HepG2 (cell line): ENCODE measurements at regions not wholly inside any gene's neighbourhood (a gene's known extent, or its start where the extent isn't known, plus 50 kb on each side); places are given as distances from the start of the nearest gene placed in this dataset.

Experiments used
- ATAC-seq: fragments of 200-7000 bp; cut with Tn5 transposase; 3 replicates; pipeline ENCODE4 v1.9.1; 2020; ENCODE audit warnings: mild to moderate bottlenecking, moderate library complexity
- BruUV-seq: library from RNA; stranded (reverse); fragments of 400-500 nt; replicated peaks from 2 replicates; lab custom pipeline; 2021; lab: Mats Ljungman, UMichigan
- CTCF ChIA-PET: fragments of 300-600 bp; formaldehyde crosslinking; extraction: SDS; loops from one replicate; lab custom pipeline; 2021; ENCODE audit warnings: low total read pairs, inconsistent platforms, low intra/inter-chr PET ratio; lab: Yijun Ruan, JAX
- POLR2A ChIA-PET: fragments of 350-600 bp; sonication (Branson Sonifier 250); formaldehyde crosslinking; loops from one replicate; lab custom pipeline; 2020; ENCODE audit warnings: antibody characterized with exemption, inconsistent platforms; lab: Yijun Ruan, JAX
- DNase-seq: peaks from one replicate; pipeline ENCODE4 v3.0.0-alpha.2; 2015; ENCODE audit warnings: low spot score
- FAIRE-seq: peaks from 3 replicates; lab custom pipeline; 2011; peaks lifted over from hg19 to GRCh38; lab: Jason Lieb, UNC
- H2AFZ ChIP-seq: one replicate; pipeline ENCODE4 v1.6.1; 2011; ENCODE audit warnings: low read length, inconsistent platforms
- H3K27ac ChIP-seq: fragments of 300-600 bp; 3 replicates; pipeline ENCODE4 v1.8.0; 2011; ENCODE audit warnings: mixed run types, mild to moderate bottlenecking, mixed read lengths, low read length, inconsistent platforms; ENCODE audit not compliant: insufficient read depth; ENCODE audit errors: extremely low read length
- H3K27me3 ChIP-seq, 2 experiments: fragments of 200-600 bp in 1 of 2; 2 replicates in 1 of 2; 3 replicates in 1 of 2; pipeline versions ENCODE4 v1.6.0 to v1.8.0; 2011; ENCODE audit warnings: low read length in 2 of 2, mild to moderate bottlenecking in 2 of 2, moderate library complexity in 2 of 2, inconsistent platforms in 1 of 2; ENCODE audit not compliant: insufficient read depth in 2 of 2, control insufficient read depth in 1 of 2
- H3K36me3 ChIP-seq, 2 experiments: fragments of 200-600 bp in 1 of 2; replicated peaks in 1 of 2; 2 replicates in 1 of 2; 3 replicates in 1 of 2; pipeline versions ENCODE4 v1.5.1 to v1.8.0; 2011; ENCODE audit warnings: low read length in 2 of 2, inconsistent platforms in 1 of 2; ENCODE audit not compliant: insufficient read depth in 2 of 2, control insufficient read depth in 1 of 2
- H3K4me1 ChIP-seq: 2 replicates; pipeline ENCODE4 v1.5.1; 2012; ENCODE audit warnings: low read length, inconsistent platforms; ENCODE audit not compliant: insufficient read depth
- H3K4me2 ChIP-seq: 2 replicates; pipeline ENCODE4 v1.6.0; 2011; ENCODE audit warnings: low read depth, low read length, inconsistent platforms
- H3K4me3 ChIP-seq, 3 experiments: fragments of 200-600 bp in 1 of 3; sonication (generic), shearing (Covaris generic) in 1 of 3; replicated peaks in 1 of 3; 2 replicates each; pipeline ENCODE4 v1.5.1; 2011 to 2016; ENCODE audit warnings: low read length in 3 of 3, inconsistent platforms in 2 of 3, low read depth in 2 of 3, mild to moderate bottlenecking in 2 of 3, control low read depth in 1 of 3, mixed read lengths in 1 of 3; ENCODE audit not compliant: insufficient read depth in 1 of 3
- H3K79me2 ChIP-seq: one replicate; pipeline ENCODE4 v1.6.1; 2011; ENCODE audit warnings: low read length, inconsistent platforms; ENCODE audit not compliant: insufficient read depth
- H3K9ac ChIP-seq: 2 replicates; pipeline ENCODE4 v1.6.0; 2011; ENCODE audit warnings: mild to moderate bottlenecking, low read depth, low read length, inconsistent platforms; ENCODE audit not compliant: insufficient read depth
- H3K9me3 ChIP-seq: 2 replicates; pipeline ENCODE4 v1.5.1; 2012; ENCODE audit warnings: mild to moderate bottlenecking, low read length
- H4K20me1 ChIP-seq: 2 replicates; pipeline ENCODE4 v1.6.0; 2011; ENCODE audit warnings: inconsistent platforms, mild to moderate bottlenecking, low read length, moderate library complexity; ENCODE audit not compliant: insufficient read depth
- ATF6 ChIP-seq: sonication (generic); formaldehyde crosslinking; conservative IDR thresholded peaks from 2 replicates; pipeline ENCODE4 v1.4.0; 2020; ENCODE audit warnings: missing genetic modification reagents
- CC2D1A ChIP-seq: sonication (generic); formaldehyde crosslinking; IDR thresholded peaks from 2 replicates; pipeline ENCODE4 v1.8.1; 2023; ENCODE audit warnings: mild to moderate bottlenecking, missing genetic modification reagents
- CEBPZ ChIP-seq: IDR thresholded peaks from 2 replicates; pipeline ENCODE4 v1.6.1; 2012; ENCODE audit warnings: low read length, improper control_type of control experiment
- FOSL2 ChIP-seq: sonication (generic); formaldehyde crosslinking; IDR thresholded peaks from 2 replicates; pipeline ENCODE4 v1.4.0; 2020; ENCODE audit warnings: missing genetic modification reagents
- GTF2F1 ChIP-seq: fragments of 150-350 bp; IDR thresholded peaks from 2 replicates; pipeline ENCODE4 v1.6.1; 2014; ENCODE audit warnings: low read length
- ISX ChIP-seq: sonication (generic); formaldehyde crosslinking; conservative IDR thresholded peaks from 2 replicates; pipeline ENCODE4 v1.5.0; 2020; ENCODE audit warnings: missing genetic modification reagents
- KMT2A ChIP-seq: sonication (generic); formaldehyde crosslinking; IDR thresholded peaks from 2 replicates; pipeline ENCODE4 v1.4.0; 2020; ENCODE audit warnings: missing genetic modification reagents
- MTA3 ChIP-seq: sonication (generic); formaldehyde crosslinking; IDR thresholded peaks from 2 replicates; pipeline ENCODE4 v1.4.0; 2020; ENCODE audit warnings: missing genetic modification reagents
- MTERF4 ChIP-seq: sonication (generic); formaldehyde crosslinking; IDR thresholded peaks from 2 replicates; pipeline ENCODE4 v1.8.0; 2023; ENCODE audit warnings: mild to moderate bottlenecking, missing genetic modification reagents
- MXI1 ChIP-seq: IDR thresholded peaks from 3 replicates; pipeline ENCODE4 v1.6.1; 2012; ENCODE audit warnings: low read depth, low read length, inconsistent platforms, borderline replicate concordance
- NCOA1 ChIP-seq: sonication (generic); formaldehyde crosslinking; IDR thresholded peaks from 2 replicates; pipeline ENCODE4 v1.9.0; 2021; ENCODE audit warnings: missing genetic modification reagents
- RARG ChIP-seq: sonication (generic); formaldehyde crosslinking; IDR thresholded peaks from 2 replicates; pipeline ENCODE4 v1.4.0; 2020; ENCODE audit warnings: low read depth, mild to moderate bottlenecking, missing genetic modification reagents
- RFX1 ChIP-seq: fragments of 450-650 bp; IDR thresholded peaks from 2 replicates; pipeline ENCODE4 v1.6.1; 2017
- STAG1 ChIP-seq: sonication (generic); formaldehyde crosslinking; IDR thresholded peaks from 2 replicates; pipeline ENCODE4 v1.4.0; 2020; ENCODE audit warnings: missing genetic modification reagents
- TCF12 ChIP-seq, 2 experiments: fragments of 450-650 bp in 1 of 2; sonication (generic) in 1 of 2; formaldehyde crosslinking in 1 of 2; IDR thresholded peaks; 2 replicates each; pipeline versions ENCODE4 v1.6.1 to v1.8.0; 2017 to 2022; ENCODE audit warnings: antibody characterized with exemption in 1 of 2, mild to moderate bottlenecking in 1 of 2, missing genetic modification reagents in 1 of 2, moderate library complexity in 1 of 2
- TOE1 ChIP-seq: sonication (generic); formaldehyde crosslinking; IDR thresholded peaks from 2 replicates; pipeline ENCODE4 v1.4.0; 2020; ENCODE audit warnings: mild to moderate bottlenecking, missing genetic modification reagents
- ZBTB7A ChIP-seq: sonication (generic); formaldehyde crosslinking; IDR thresholded peaks from 2 replicates; pipeline ENCODE4 v1.8.0; 2022; ENCODE audit warnings: mild to moderate bottlenecking, missing genetic modification reagents
- ZMAT3 ChIP-seq: sonication (generic); formaldehyde crosslinking; conservative IDR thresholded peaks from 2 replicates; pipeline ENCODE4 v1.7.0; 2021; ENCODE audit warnings: missing genetic modification reagents
- ZNF260 ChIP-seq: sonication (generic); formaldehyde crosslinking; IDR thresholded peaks from 2 replicates; pipeline ENCODE4 v1.4.0; 2020; ENCODE audit warnings: missing genetic modification reagents, low read depth, mild to moderate bottlenecking, borderline replicate concordance
- ZNF354B ChIP-seq: sonication (generic); formaldehyde crosslinking; IDR thresholded peaks from 2 replicates; pipeline ENCODE4 v1.8.0; 2022; ENCODE audit warnings: mild to moderate bottlenecking, missing genetic modification reagents
- ZNF530 ChIP-seq: sonication (generic); formaldehyde crosslinking; IDR thresholded peaks from 2 replicates; pipeline ENCODE4 v1.5.0; 2020; ENCODE audit warnings: low read depth, mild to moderate bottlenecking, missing genetic modification reagents
- ZNF678 ChIP-seq: sonication (generic); formaldehyde crosslinking; IDR thresholded peaks from 2 replicates; pipeline ENCODE4 v1.4.0; 2020; ENCODE audit warnings: mild to moderate bottlenecking, missing genetic modification reagents
- WGBS: methylation state at CpG from one replicate; pipeline ENCODE4 v1.1.6; 2017; ENCODE audit warnings: low lambda C conversion rate; 5-methylcytosine and 5-hydroxymethylcytosine counted together
- in situ Hi-C: cut with HindIII; loops from 2 replicates; pipeline ENCODE4 v1.10.0; 2017; ENCODE audit warnings: low pct_unique_long_range_greater_than_20kb; ENCODE audit not compliant: extremely low pct_ligation_motif_present
- intact Hi-C: fragments of 100-400 bp; cut with micrococcal nuclease; formaldehyde crosslinking; loops from one replicate; pipeline ENCODE4 v1.10.0; 2022; ENCODE audit not compliant: unreplicated experiment

GRCh38 chr5:103428923-103429322, 133.7 kb downstream of the NUDT12 start (continued):
- TF ChIP-seq MTERF4 (CRISPR knock-in tag) (no peak), MTA3 (CRISPR knock-in tag) (no peak), ISX (CRISPR knock-in tag) (no peak), ZNF354B (no peak), MXI1 (no peak), KMT2A (CRISPR knock-in tag) (no peak), RARG (CRISPR knock-in tag) (no peak), ZBTB7A (CRISPR knock-in tag) (no peak), ZNF530 (CRISPR knock-in tag) (no peak), RFX1 (no peak), TCF12 (IDR thresholded peaks at IDR 0.05) (no peak), TCF12 (CRISPR knock-in tag; IDR thresholded peaks at IDR 0.05) (no peak)

GRCh38 chr5:103428411-103428871, 134.1 kb downstream of the NUDT12 start:
- whole genome bisulfite sequencing: 0% methylated on average over 6 of the region's 6 CpGs
- no peak for FAIRE-seq
- TF ChIP-seq ATF6 (CRISPR knock-in tag) (no peak), ZNF260 (CRISPR knock-in tag) (no peak), CC2D1A (CRISPR knock-in tag) (no peak), NCOA1 (no peak), ZMAT3 (CRISPR knock-in tag) (no peak), TOE1 (CRISPR knock-in tag) (no peak), CEBPZ (no peak), STAG1 (CRISPR knock-in tag) (no peak), FOSL2 (CRISPR knock-in tag) (no peak), GTF2F1 (no peak), ZNF678 (CRISPR knock-in tag) (no peak)

More at GRCh38 chr5:103428411-103428871, 134.1 kb downstream of the NUDT12 start:
- Histone ChIP-seq H3K4me3 (no peak overlapping the region), H3K9me3 (no peaks in the 10 kb centered on the region), H2AFZ (no peak overlapping the region), H3K79me2 (no peaks in the 10 kb centered on the region), H4K20me1 (no peaks in the 10 kb centered on the region), H3K27ac (no peak overlapping the region), H3K36me3 (no peaks in the 10 kb centered on the region), H3K4me2 (no peak overlapping the region), H3K4me1 (peaks cover 5% of the 10 kb centered on the region; the same call in 1 of the 2 replicates), H3K27me3 (no peaks in the 10 kb centered on the region), H3K9ac (no peak overlapping the region)
- in situ Hi-C loops (no loop called here), intact Hi-C loops (no loop called here)
- POLR2A ChIA-PET: no interaction called here
- ATAC-seq (peak; percentile 65), DNase-seq (peak; percentile 27)
- no TSS peak for BruUV-seq
- CTCF ChIA-PET: no interaction called here
